ENCODE measurements at regions not wholly inside any gene's neighbourhood (a gene's known extent, or its start where the extent isn't known, plus 50 kb on each side); places are given as distances from the start of the nearest gene placed in this dataset.

- DNase-seq (ENCODE audit: low read depth in 2 of 2, low spot score in 1 of 2): no peak
These were observed 195.1 kb upstream of the HABP2 start for GRCh38 chr10:113357681-113358300.

DNA sequence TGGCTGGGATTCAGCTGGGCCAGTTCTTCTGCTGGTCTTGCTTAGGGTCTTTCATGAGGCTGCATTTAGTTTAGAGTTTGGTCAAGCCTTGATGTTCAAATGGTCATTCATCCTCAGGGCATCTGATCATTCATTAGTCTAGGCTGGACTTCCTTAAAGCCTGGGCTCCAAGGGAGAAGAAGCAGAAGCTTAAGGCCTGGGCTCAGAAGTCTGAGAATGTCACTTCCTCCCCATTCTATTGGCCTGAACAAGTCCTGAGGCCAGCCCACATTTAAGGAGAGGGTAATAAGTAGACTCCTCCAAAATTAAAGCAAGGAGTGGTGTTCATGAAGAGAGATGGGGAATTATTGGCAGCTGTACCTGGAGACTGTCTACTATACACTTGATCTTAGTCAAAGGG, 193.2 kb upstream of the HABP2 start:
- no peak for DNase-seq (ENCODE audit: low read depth in 2 of 2, low spot score in 1 of 2)

- DNase-seq (ENCODE audit: low read depth in 2 of 2, low spot score in 1 of 2): no peak
These were observed 192.0 kb upstream of the HABP2 start for GRCh38 chr10:113360870-113361269.

DNA sequence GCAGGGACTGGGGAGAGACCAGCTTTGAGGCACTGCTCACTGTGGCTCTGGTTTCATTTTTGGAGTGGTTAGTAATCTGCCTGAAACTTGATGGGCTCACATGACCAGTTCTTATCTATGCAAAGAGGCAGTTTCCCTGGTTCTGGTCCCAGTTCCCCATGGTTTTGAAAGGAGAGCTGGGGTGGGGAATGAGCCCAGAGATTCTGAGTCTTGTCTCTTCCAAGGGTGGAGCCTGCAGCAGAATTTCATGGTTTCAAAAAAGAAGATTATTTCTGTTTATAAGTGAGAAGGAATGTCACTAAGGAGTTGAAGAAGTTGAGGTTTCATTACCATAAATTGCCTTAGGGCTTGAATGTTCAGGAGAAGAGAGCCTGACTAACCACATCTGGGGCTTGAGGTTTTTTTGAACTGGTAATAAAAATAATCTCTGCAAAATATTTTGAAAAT, 190.2 kb upstream of the HABP2 start:
- no peak for DNase-seq (ENCODE audit: low read depth in 2 of 2, low spot score in 1 of 2)

DNA sequence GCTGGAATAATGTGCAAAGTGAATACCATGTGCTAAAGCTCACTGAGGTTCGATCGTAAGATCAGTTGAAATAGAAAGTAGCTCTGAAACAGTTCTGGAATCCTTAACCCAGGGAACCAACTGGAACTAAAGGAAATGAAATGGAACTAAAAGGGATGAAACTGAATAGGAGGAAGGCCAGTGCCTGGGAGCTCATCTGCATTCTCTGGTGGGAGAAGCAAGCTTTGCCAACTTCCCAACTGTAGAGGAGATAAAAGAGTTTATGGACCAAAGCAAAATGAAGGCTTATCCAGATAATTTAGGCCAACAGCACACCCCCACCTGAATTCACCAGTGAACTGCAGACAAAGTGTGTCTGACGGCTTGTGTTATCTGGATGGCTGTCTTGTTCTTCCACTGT, 188.6 kb upstream of the HABP2 start:
- DNase-seq (ENCODE audit: low read depth in 2 of 2, low spot score in 1 of 2): no peak

- no peak for DNase-seq (ENCODE audit: low read depth in 2 of 2, low spot score in 1 of 2)
These were observed 184.0 kb upstream of the HABP2 start for GRCh38 chr10:113368666-113369364.

- no peak for DNase-seq (ENCODE audit: low read depth in 2 of 2, low spot score in 1 of 2)
These were observed 183.5 kb upstream of the HABP2 start for GRCh38 chr10:113369365-113369694.

- no peak for DNase-seq (ENCODE audit: low read depth in 2 of 2, low spot score in 1 of 2)
These were observed 176.4 kb upstream of the HABP2 start for GRCh38 chr10:113376428-113376827.

DNA sequence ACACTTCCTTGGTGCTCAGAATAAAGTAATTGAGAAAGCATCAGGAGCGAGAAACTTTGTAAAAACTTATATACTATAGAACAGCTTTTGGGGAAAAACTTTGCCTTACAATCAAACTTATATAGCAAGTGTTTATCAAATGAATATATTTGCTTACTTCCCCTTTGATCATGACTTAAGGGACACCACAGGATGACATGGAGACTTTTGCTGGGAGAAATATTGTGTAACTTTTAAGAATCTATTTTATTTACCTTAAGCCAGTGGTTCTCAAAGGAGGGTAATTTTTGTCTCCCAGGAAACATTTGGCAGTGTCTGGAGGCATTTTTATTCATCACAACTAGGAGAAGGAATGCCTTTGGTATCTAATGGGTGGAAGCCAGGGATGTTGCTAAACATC, 173.8 kb upstream of the HABP2 start:
- no peak for DNase-seq (ENCODE audit: low read depth in 2 of 2, low spot score in 1 of 2)

- DNase-seq (ENCODE audit: low read depth in 2 of 2, low spot score in 1 of 2): no peak
These were observed 171.4 kb upstream of the HABP2 start for GRCh38 chr10:113381416-113381815.

GRCh38 chr10:113381981-113382509, 170.8 kb upstream of the HABP2 start:
- no peak for DNase-seq (ENCODE audit: low read depth in 2 of 2, low spot score in 1 of 2)

- no peak for DNase-seq (ENCODE audit: low read depth in 2 of 2, low spot score in 1 of 2)
These were observed 170.2 kb upstream of the HABP2 start for GRCh38 chr10:113382691-113383090.

GRCh38 chr10:113384181-113384580, 168.7 kb upstream of the HABP2 start:
- DNase-seq (ENCODE audit: low read depth in 2 of 2, low spot score in 1 of 2): no peak

- peak in 1 of 2 donors; percentile 20 for DNase-seq (ENCODE audit: low read depth in 2 of 2, low spot score in 1 of 2)
These were observed 167.5 kb upstream of the HABP2 start for GRCh38 chr10:113385021-113385999.

DNA sequence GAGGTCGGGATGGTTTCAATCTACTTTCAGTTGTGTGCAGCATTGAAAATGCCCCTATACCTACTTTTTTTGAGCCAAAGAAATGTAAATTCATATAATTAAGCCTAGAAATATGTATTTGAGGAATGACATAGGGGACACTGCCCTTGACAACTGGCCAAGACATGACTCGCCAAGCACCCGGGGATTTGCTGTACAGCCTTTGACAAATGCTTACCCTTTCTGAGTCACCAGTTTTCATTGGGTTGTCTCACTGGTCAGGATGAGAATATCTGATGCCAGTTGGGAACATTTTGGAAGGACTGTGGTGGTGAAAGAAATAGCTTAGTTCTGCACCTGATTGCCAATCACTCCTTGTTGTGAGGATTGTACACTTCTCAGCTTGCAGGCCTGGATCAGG, 166.8 kb upstream of the HABP2 start:
- DNase-seq (ENCODE audit: low read depth in 2 of 2, low spot score in 1 of 2): no peak

GRCh38 chr10:113389969-113390368, 162.9 kb upstream of the HABP2 start:
- DNase-seq (ENCODE audit: low read depth in 2 of 2, low spot score in 1 of 2): no peak

DNA sequence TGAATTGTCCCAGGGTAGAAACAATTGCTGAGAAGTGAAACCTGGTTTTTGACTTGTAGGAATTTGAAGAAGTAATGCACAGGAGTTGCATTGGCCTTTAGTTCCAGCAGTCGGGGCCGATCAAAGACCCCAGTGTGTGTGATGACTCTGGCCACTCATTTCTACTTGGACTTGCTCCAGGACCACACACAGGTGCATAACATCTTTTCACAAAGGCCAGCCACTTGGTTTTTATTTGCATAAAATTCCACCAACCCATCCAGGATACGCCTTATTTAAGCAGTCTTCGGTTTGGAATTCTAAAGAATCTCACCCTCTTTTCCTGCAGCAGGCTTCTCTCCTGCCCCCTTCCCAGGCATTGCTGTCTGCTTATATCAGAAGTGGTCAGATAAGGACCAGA, 162.0 kb upstream of the HABP2 start:
- no peak for DNase-seq (ENCODE audit: low read depth in 2 of 2, low spot score in 1 of 2)

DNA sequence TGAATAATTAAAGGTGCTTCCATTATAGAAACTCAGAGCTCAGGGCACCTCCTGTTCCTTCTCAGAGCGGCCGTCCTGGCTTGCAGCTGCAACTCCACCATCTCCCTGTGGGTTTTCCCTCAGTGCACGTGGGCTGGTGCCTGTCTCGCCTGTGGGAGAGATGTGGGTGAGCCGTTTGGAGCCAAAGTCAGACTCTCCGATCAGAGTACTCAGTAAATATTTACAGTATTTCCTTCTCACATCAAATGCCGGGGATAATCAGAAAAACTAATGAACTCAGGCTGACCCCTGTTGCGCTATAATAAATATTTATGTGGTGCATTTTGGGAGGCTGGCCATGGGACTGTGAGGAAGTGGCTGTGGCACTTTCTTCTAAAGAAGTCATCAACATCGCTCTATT, 155.8 kb upstream of the HABP2 start:
- no peak for DNase-seq (ENCODE audit: low read depth in 2 of 2, low spot score in 1 of 2)

- no peak for DNase-seq (ENCODE audit: low read depth in 2 of 2, low spot score in 1 of 2)
These were observed 153.8 kb upstream of the HABP2 start for GRCh38 chr10:113399065-113399464.

- no peak for DNase-seq (ENCODE audit: low read depth in 2 of 2, low spot score in 1 of 2)
These were observed 150.3 kb upstream of the HABP2 start for GRCh38 chr10:113402602-113403001.

DNA sequence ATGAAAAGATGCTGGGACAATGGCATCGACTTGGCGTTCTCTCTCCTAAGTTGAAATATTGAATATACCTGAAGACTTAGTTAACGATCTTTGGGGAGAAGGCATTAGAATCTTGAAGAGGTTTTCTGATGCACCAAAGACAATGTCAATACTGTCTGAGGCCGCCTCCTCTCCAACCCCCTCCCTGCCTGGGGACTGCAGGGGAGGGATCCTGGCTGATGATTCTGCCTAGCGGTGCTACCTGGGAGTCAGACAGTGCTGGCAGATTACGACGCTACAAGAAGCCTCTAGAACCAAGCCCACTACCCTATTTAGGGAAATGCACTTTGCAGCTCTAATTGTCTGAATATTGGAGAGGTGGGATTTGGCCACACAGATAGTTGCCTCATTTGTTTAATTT, 145.6 kb upstream of the HABP2 start:
- DNase-seq (ENCODE audit: low read depth in 2 of 2, low spot score in 1 of 2): no peak

DNA sequence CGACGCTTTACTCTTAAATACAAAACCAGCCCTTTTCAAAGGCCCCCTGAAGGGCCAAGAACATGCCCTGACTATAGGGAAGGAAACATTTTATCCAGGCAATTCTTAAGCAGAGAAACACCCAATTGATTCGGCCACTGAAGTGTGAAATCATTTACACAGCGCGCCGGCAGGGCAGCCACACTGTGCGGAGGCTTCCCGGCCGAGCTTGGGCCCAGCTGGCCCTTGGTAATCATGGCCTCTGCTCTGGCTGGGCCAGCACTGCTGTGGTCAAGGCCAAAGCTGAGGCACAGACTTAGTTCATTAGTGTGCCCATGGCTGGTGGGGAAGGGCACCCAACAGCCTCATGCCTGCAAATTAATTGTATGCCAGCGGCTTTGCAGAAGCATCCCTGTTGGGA, 143.7 kb upstream of the HABP2 start:
- no peak for DNase-seq (ENCODE audit: low read depth in 2 of 2, low spot score in 1 of 2)

Data from stimulated activated CD8-positive, alpha-beta memory T cell treated with anti-CD3 and anti-CD28 coated beads, Interleukin-4, amount 100 ng/mL, for 4 hours (primary cell).